ENCODE measurements at regions not wholly inside any gene's neighbourhood (a gene's known extent, or its start where the extent isn't known, plus 50 kb on each side); places are given as distances from the start of the nearest gene placed in this dataset.

DNA sequence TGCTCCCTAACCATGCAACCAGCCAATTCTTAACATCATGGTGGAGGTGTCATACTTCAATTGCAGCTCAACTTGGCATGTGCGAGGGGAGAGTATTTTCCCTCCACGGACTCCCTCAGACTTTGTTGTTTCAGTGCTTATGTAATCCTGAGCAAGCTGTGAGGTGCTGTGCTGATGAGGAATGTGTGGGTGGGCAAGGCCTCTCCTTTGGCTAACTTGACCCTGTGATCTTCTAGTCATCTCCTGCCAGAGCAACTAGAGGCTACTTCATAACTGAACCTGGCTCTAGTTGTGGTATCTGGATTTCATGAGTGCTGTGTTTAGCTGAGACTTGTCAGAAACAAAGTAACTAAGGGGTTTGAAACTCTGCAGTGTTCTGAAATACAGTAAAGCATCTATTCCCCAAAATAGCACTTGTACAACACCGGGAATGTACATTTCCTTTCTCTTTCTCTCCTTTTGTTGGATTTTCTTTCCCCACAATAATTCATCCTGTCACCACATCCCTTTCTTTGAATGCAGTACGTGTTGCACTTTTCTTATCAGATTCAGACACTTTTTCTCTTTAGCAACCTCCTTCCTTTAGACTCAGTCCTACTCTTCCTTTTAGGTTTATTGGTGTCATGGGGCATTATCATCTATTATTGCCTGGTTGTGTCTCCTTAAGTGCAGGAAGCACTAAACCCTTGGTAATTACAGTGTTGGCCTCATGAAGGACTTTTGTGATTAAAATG lies 415.2 kb upstream of the NR3C2 start:
- TF ChIP-seq KLF16 (tag by site-specific recombination; IDR thresholded peaks at IDR 0.05) (no peak), ZNF121 (tag by site-specific recombination; IDR thresholded peaks at IDR 0.05) (no peak), ZBTB44 (tag by site-specific recombination; IDR thresholded peaks at IDR 0.05) (no peak), ZNF157 (tag by site-specific recombination; IDR thresholded peaks at IDR 0.05) (no peak), YY1 (tag by site-specific recombination; IDR thresholded peaks at IDR 0.05) (no peak), ZNF175 (tag by site-specific recombination; IDR thresholded peaks at IDR 0.05) (no peak), ZNF558 (tag by site-specific recombination; IDR thresholded peaks at IDR 0.05) (no peak), KLF8 (tag by site-specific recombination; IDR thresholded peaks at IDR 0.05) (no peak), ZBTB20 (tag by site-specific recombination; IDR thresholded peaks at IDR 0.05) (no peak), ZNF112 (tag by site-specific recombination; IDR thresholded peaks at IDR 0.05) (no peak)
- TF ChIP-seq, protein P1, sequence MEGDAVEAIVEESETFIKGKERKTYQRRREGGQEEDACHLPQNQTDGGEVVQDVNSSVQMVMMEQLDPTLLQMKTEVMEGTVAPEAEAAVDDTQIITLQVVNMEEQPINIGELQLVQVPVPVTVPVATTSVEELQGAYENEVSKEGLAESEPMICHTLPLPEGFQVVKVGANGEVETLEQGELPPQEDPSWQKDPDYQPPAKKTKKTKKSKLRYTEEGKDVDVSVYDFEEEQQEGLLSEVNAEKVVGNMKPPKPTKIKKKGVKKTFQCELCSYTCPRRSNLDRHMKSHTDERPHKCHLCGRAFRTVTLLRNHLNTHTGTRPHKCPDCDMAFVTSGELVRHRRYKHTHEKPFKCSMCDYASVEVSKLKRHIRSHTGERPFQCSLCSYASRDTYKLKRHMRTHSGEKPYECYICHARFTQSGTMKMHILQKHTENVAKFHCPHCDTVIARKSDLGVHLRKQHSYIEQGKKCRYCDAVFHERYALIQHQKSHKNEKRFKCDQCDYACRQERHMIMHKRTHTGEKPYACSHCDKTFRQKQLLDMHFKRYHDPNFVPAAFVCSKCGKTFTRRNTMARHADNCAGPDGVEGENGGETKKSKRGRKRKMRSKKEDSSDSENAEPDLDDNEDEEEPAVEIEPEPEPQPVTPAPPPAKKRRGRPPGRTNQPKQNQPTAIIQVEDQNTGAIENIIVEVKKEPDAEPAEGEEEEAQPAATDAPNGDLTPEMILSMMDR (tag by site-specific recombination; IDR thresholded peaks at IDR 0.05): no peak
